ENCODE measurements at regions not wholly inside any gene's neighbourhood (a gene's known extent, or its start where the extent isn't known, plus 50 kb on each side); places are given as distances from the start of the nearest gene placed in this dataset.

DNA sequence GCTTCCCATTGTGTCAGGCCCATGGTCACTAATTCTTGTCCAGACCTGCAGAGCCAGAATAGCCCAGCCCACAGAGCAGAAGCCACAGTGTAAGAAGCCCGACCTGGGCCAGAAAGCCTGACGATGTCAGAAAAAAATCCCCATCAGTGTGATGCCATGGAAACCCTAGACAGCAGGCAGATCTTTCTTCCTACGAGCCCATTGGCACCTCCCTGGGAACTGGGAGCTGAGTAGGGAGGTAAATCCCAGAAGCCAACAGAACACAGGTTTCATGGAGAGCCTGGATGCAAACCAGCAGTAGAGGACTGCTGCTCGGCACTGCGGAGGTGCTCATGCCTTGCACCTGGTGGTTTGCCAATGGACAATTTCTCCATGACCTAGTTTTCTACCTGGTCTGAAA lies 82.2 kb upstream of the SLC22A16 start:
- Histone ChIP-seq H3K36me3 (no peaks in the 10 kb centered on the region), H3K9me3 (no peaks in the 10 kb centered on the region), H3K27me3 (no peaks in the 10 kb centered on the region), H3K4me1 (peaks cover 0 to 7% (median 2%) of the 10 kb centered on the region in 4 donors), H3K4me3 (no peak overlapping the region), H3K27ac (no peak overlapping the region)
- TF ChIP-seq POLR2AphosphoS5 (IDR thresholded peaks at IDR 0.05) (no peak), EP300 (IDR thresholded peaks at IDR 0.05; ENCODE audit: low read depth) (no peak), POLR2A (IDR thresholded peaks at IDR 0.05) (no peak)
- TF ChIP-seq, protein P1, sequence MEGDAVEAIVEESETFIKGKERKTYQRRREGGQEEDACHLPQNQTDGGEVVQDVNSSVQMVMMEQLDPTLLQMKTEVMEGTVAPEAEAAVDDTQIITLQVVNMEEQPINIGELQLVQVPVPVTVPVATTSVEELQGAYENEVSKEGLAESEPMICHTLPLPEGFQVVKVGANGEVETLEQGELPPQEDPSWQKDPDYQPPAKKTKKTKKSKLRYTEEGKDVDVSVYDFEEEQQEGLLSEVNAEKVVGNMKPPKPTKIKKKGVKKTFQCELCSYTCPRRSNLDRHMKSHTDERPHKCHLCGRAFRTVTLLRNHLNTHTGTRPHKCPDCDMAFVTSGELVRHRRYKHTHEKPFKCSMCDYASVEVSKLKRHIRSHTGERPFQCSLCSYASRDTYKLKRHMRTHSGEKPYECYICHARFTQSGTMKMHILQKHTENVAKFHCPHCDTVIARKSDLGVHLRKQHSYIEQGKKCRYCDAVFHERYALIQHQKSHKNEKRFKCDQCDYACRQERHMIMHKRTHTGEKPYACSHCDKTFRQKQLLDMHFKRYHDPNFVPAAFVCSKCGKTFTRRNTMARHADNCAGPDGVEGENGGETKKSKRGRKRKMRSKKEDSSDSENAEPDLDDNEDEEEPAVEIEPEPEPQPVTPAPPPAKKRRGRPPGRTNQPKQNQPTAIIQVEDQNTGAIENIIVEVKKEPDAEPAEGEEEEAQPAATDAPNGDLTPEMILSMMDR (IDR thresholded peaks at IDR 0.05): no peak
- in situ Hi-C loops (cut with MboI; ENCODE audit: low pct_ligation_motif_present in 1 of 4, low pct_unique_long_range_greater_than_20kb in 1 of 4, low sequenced_read_pairs in 3 of 4): no loop called here
- WGBS, 2 donors (ENCODE audit: low coverage in 1 of 2): 86% methylated on average over 5 of the region's 5 CpGs; no CpG with 5 or more reads in 1 of the 2 donors
- DNase-seq: no peak
- intact Hi-C loops (cut with DNase I; ENCODE audit: low total_unique reads): no loop called here

GRCh38 chr6:110557199-110557598 lies 80.8 kb upstream of the SLC22A16 start:
- Histone ChIP-seq H3K27ac (no peak overlapping the region), H3K4me1 (peaks cover 0 to 7% (median 2%) of the 10 kb centered on the region in 4 donors), H3K4me3 (no peak overlapping the region), H3K36me3 (no peaks in the 10 kb centered on the region), H3K27me3 (no peaks in the 10 kb centered on the region), H3K9me3 (peaks cover 0 to 5% of the 10 kb centered on the region in 2 donors)
- TF ChIP-seq POLR2AphosphoS5 (IDR thresholded peaks at IDR 0.05) (no peak), EP300 (IDR thresholded peaks at IDR 0.05; ENCODE audit: low read depth) (no peak), POLR2A (IDR thresholded peaks at IDR 0.05) (no peak)
- TF ChIP-seq, protein P1 (IDR thresholded peaks at IDR 0.05): no peak
- DNase-seq: no peak
- in situ Hi-C loops (cut with MboI; ENCODE audit: low pct_ligation_motif_present in 1 of 4, low pct_unique_long_range_greater_than_20kb in 1 of 4, low sequenced_read_pairs in 3 of 4) (no loop called here), intact Hi-C loops (cut with DNase I; ENCODE audit: low total_unique reads) (no loop called here)
- 63 to 77% methylated on average over 3 to 5 of the region's 5 CpGs for WGBS, 2 donors (ENCODE audit: low coverage in 1 of 2)

DNA sequence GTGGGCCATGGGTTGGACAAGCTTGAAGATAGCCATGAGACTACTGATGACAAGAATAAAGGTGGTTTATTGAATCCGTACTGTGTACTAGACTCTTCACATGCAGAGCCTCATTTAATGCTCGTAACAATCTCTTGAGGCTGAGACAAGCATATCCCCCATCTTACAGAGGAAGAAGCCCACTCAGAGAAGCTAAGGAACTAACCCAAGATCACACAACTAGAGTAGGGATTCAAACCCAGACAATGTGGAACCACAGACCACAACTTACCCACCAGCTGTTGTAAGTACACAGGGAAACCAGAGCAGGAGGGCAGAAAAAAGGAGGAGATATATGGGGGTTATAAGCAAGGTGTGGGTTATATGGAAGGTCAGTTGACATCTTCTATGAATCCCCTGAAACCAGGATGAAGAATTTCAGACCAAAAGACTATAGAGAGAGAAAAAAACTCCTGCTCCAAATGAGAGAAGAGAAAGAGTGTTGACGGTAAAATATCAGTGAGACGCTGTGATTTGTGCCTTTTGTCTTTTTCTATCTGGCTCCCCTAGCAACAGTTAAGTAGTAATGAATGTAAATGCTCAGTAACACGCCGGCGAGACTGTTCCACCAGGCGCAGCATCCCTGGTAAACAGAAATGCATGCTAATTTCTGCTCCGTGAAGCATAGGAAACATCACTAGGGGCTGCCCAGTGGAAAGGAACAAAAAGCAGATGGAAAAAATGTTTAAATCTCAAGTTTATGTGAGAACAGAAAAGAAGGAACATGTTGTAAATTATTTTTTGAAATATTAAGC lies 80.1 kb upstream of the SLC22A16 start:
- intact Hi-C loops (cut with DNase I; ENCODE audit: low total_unique reads): no loop called here
- TF ChIP-seq EP300 (IDR thresholded peaks at IDR 0.05; ENCODE audit: low read depth): no peak
- TF ChIP-seq, protein P1 (IDR thresholded peaks at IDR 0.05): no peak
- TF ChIP-seq POLR2AphosphoS5 (IDR thresholded peaks at IDR 0.05): no peak
- TF ChIP-seq POLR2A (IDR thresholded peaks at IDR 0.05): no peak
- peaks cover 0 to 5% of the 10 kb centered on the region in 2 donors for H3K9me3 ChIP-seq
- peaks cover 0 to 7% (median 2%) of the 10 kb centered on the region in 4 donors for H3K4me1 ChIP-seq
- DNase-seq: no peak
- 78 to 80% methylated on average over 8 to 9 of the region's 9 CpGs for WGBS, 2 donors (ENCODE audit: low coverage in 1 of 2)
- H3K27ac ChIP-seq: no peak overlapping the region
- in situ Hi-C loops (cut with MboI; ENCODE audit: low pct_ligation_motif_present in 1 of 4, low pct_unique_long_range_greater_than_20kb in 1 of 4, low sequenced_read_pairs in 3 of 4): no loop called here
- no peak overlapping the region for H3K4me3 ChIP-seq
- H3K27me3 ChIP-seq: no peaks in the 10 kb centered on the region
- H3K36me3 ChIP-seq: no peaks in the 10 kb centered on the region

DNA sequence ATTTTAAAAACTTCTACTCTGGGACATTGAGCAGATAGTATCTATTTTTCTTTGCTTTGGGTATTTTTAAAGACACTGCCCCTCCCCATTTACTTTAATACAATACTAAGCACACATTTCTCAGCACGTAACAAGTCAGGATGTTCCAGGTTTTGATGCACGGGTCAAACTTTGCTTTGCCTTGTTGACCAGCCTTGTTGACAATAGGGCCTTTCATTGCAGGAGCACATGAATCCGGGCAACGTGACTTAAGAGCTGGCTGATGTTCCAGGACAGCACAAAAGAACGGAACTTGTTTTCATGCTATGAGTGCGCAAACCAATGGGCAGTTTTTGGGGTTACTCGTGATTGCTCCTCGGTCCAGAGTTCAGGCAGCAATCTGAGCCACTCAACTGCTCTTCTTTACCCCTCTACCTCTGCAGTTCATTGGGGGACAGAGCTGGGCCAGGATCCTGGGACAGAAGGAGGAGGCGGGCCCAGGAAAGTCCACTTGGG lies 78.6 kb upstream of the SLC22A16 start:
- H3K27ac ChIP-seq: no peak overlapping the region
- in situ Hi-C loops (cut with MboI; ENCODE audit: low pct_ligation_motif_present in 1 of 4, low pct_unique_long_range_greater_than_20kb in 1 of 4, low sequenced_read_pairs in 3 of 4): no loop called here
- WGBS, 2 donors (ENCODE audit: low coverage in 1 of 2): 87 to 94% methylated on average over 3 to 9 of the region's 9 CpGs

More for the DNA sequence above, 78.6 kb upstream of the SLC22A16 start:
- no peaks in the 10 kb centered on the region for H3K36me3 ChIP-seq
- no peak for TF ChIP-seq POLR2AphosphoS5 (IDR thresholded peaks at IDR 0.05)
- TF ChIP-seq, protein P1 (IDR thresholded peaks at IDR 0.05): no peak
- TF ChIP-seq POLR2A (IDR thresholded peaks at IDR 0.05): no peak
- no peak for TF ChIP-seq EP300 (IDR thresholded peaks at IDR 0.05; ENCODE audit: low read depth)
- intact Hi-C loops (cut with DNase I; ENCODE audit: low total_unique reads): no loop called here
- H3K27me3 ChIP-seq: no peaks in the 10 kb centered on the region
- H3K4me3 ChIP-seq: no peak overlapping the region
- H3K9me3 ChIP-seq: peaks cover 0 to 5% of the 10 kb centered on the region in 2 donors
- no peak for DNase-seq
- H3K4me1 ChIP-seq: no peaks in the 10 kb centered on the region

All from transverse colon (tissue), 4 donors.